ENCODE measurements at regions not wholly inside any gene's neighbourhood (a gene's known extent, or its start where the extent isn't known, plus 50 kb on each side); places are given as distances from the start of the nearest gene placed in this dataset.

GRCh38 chr19:31173991-31174390, 175.2 kb downstream of the TSHZ3 start:
- Mint-ChIP-seq H3K4me3 (no peak overlapping the region), H3K9me3 (ENCODE audit: low read depth) (no peaks in the 10 kb centered on the region), H3K27me3 (peaks cover 4% of the 10 kb centered on the region), H3K27ac (no peak overlapping the region), H3K4me1 (ENCODE audit: low read depth) (no peaks in the 10 kb centered on the region), H3K36me3 (no peaks in the 10 kb centered on the region)

GRCh38 chr19:31171936-31172335, 177.3 kb downstream of the TSHZ3 start:
- H3K27ac Mint-ChIP-seq, result no peak overlapping the region
- peaks cover 3% of the 10 kb centered on the region for H3K4me1 Mint-ChIP-seq (ENCODE audit: low read depth)
- no peaks in the 10 kb centered on the region for H3K36me3 Mint-ChIP-seq
- peaks cover 5% of the 10 kb centered on the region for H3K27me3 Mint-ChIP-seq
- H3K9me3 Mint-ChIP-seq (ENCODE audit: low read depth), result no peaks in the 10 kb centered on the region
- H3K4me3 Mint-ChIP-seq, result no peak overlapping the region

- peaks cover 3% of the 10 kb centered on the region for H3K27me3 Mint-ChIP-seq
- no peak overlapping the region for H3K4me3 Mint-ChIP-seq
- peaks cover 3% of the 10 kb centered on the region for H3K4me1 Mint-ChIP-seq (ENCODE audit: low read depth)
- H3K27ac Mint-ChIP-seq, result no peak overlapping the region
- H3K9me3 Mint-ChIP-seq (ENCODE audit: low read depth), result no peaks in the 10 kb centered on the region
- no peaks in the 10 kb centered on the region for H3K36me3 Mint-ChIP-seq
Measured at GRCh38 chr19:31170046-31170445, 179.2 kb downstream of the TSHZ3 start.

GRCh38 chr19:31168106-31168625, 181.1 kb downstream of the TSHZ3 start:
- Mint-ChIP-seq H3K27me3 (peaks cover 9% of the 10 kb centered on the region), H3K4me1 (ENCODE audit: low read depth) (peaks cover 3% of the 10 kb centered on the region), H3K4me3 (no peak overlapping the region), H3K9me3 (ENCODE audit: low read depth) (no peaks in the 10 kb centered on the region), H3K36me3 (no peaks in the 10 kb centered on the region), H3K27ac (no peak overlapping the region)

- peaks cover 3% of the 10 kb centered on the region for H3K4me1 Mint-ChIP-seq (ENCODE audit: low read depth)
- no peak overlapping the region for H3K4me3 Mint-ChIP-seq
- peaks cover 13% of the 10 kb centered on the region for H3K27me3 Mint-ChIP-seq
- H3K27ac Mint-ChIP-seq, result no peak overlapping the region
- H3K9me3 Mint-ChIP-seq (ENCODE audit: low read depth), result no peaks in the 10 kb centered on the region
- no peaks in the 10 kb centered on the region for H3K36me3 Mint-ChIP-seq
Measured at GRCh38 chr19:31167690-31168089, 181.5 kb downstream of the TSHZ3 start.

- Mint-ChIP-seq H3K27ac (no peak overlapping the region), H3K27me3 (peaks cover 13% of the 10 kb centered on the region), H3K9me3 (ENCODE audit: low read depth) (no peaks in the 10 kb centered on the region), H3K4me3 (no peak overlapping the region), H3K4me1 (ENCODE audit: low read depth) (peaks cover 3% of the 10 kb centered on the region), H3K36me3 (no peaks in the 10 kb centered on the region)
Measured at GRCh38 chr19:31166206-31166605, 183.0 kb downstream of the TSHZ3 start.

- H3K27me3 Mint-ChIP-seq, result peaks cover 13% of the 10 kb centered on the region
- no peak overlapping the region for H3K27ac Mint-ChIP-seq
- no peaks in the 10 kb centered on the region for H3K36me3 Mint-ChIP-seq
- H3K9me3 Mint-ChIP-seq (ENCODE audit: low read depth), result no peaks in the 10 kb centered on the region
- H3K4me3 Mint-ChIP-seq, result no peak overlapping the region
- peaks cover 3% of the 10 kb centered on the region for H3K4me1 Mint-ChIP-seq (ENCODE audit: low read depth)
Measured at GRCh38 chr19:31164791-31165251, 184.4 kb downstream of the TSHZ3 start.

GRCh38 chr19:31160336-31160926, 188.8 kb downstream of the TSHZ3 start:
- H3K36me3 Mint-ChIP-seq, result no peaks in the 10 kb centered on the region
- no peak overlapping the region for H3K27ac Mint-ChIP-seq
- H3K27me3 Mint-ChIP-seq, result peaks cover 11% of the 10 kb centered on the region
- no peaks in the 10 kb centered on the region for H3K4me1 Mint-ChIP-seq (ENCODE audit: low read depth)
- H3K4me3 Mint-ChIP-seq, result no peak overlapping the region
- no peaks in the 10 kb centered on the region for H3K9me3 Mint-ChIP-seq (ENCODE audit: low read depth)

- no peak overlapping the region for H3K4me3 Mint-ChIP-seq
- H3K9me3 Mint-ChIP-seq (ENCODE audit: low read depth), result no peaks in the 10 kb centered on the region
- no peaks in the 10 kb centered on the region for H3K36me3 Mint-ChIP-seq
- no peak overlapping the region for H3K27ac Mint-ChIP-seq
- H3K4me1 Mint-ChIP-seq (ENCODE audit: low read depth), result no peaks in the 10 kb centered on the region
- no peaks in the 10 kb centered on the region for H3K27me3 Mint-ChIP-seq
Measured at GRCh38 chr19:31154021-31154420, 195.2 kb downstream of the TSHZ3 start.

GRCh38 chr19:31152906-31153305, 196.3 kb downstream of the TSHZ3 start:
- Mint-ChIP-seq H3K36me3 (no peaks in the 10 kb centered on the region), H3K9me3 (ENCODE audit: low read depth) (no peaks in the 10 kb centered on the region), H3K4me1 (ENCODE audit: low read depth) (no peaks in the 10 kb centered on the region), H3K4me3 (no peak overlapping the region), H3K27me3 (no peaks in the 10 kb centered on the region), H3K27ac (no peak overlapping the region)

- no peaks in the 10 kb centered on the region for H3K36me3 Mint-ChIP-seq
- no peaks in the 10 kb centered on the region for H3K4me1 Mint-ChIP-seq (ENCODE audit: low read depth)
- H3K4me3 Mint-ChIP-seq, result no peak overlapping the region
- no peak overlapping the region for H3K27ac Mint-ChIP-seq
- no peaks in the 10 kb centered on the region for H3K9me3 Mint-ChIP-seq (ENCODE audit: low read depth)
- no peaks in the 10 kb centered on the region for H3K27me3 Mint-ChIP-seq
Measured at GRCh38 chr19:31149441-31149941, 199.7 kb downstream of the TSHZ3 start.

GRCh38 chr19:31148671-31149070, 200.6 kb downstream of the TSHZ3 start:
- H3K36me3 Mint-ChIP-seq, result no peaks in the 10 kb centered on the region

GRCh38 chr19:31147234-31147633, 202.0 kb downstream of the TSHZ3 start:
- Mint-ChIP-seq H3K27ac (no peak overlapping the region), H3K36me3 (no peaks in the 10 kb centered on the region), H3K9me3 (ENCODE audit: low read depth) (no peaks in the 10 kb centered on the region), H3K4me1 (ENCODE audit: low read depth) (no peaks in the 10 kb centered on the region), H3K27me3 (no peaks in the 10 kb centered on the region), H3K4me3 (no peak overlapping the region)

More at GRCh38 chr19:31148671-31149070, 200.6 kb downstream of the TSHZ3 start:
- no peaks in the 10 kb centered on the region for H3K4me1 Mint-ChIP-seq (ENCODE audit: low read depth)
- H3K27ac Mint-ChIP-seq, result no peak overlapping the region
- H3K4me3 Mint-ChIP-seq, result no peak overlapping the region
- no peaks in the 10 kb centered on the region for H3K9me3 Mint-ChIP-seq (ENCODE audit: low read depth)
- no peaks in the 10 kb centered on the region for H3K27me3 Mint-ChIP-seq

GRCh38 chr19:31146546-31147183, 202.6 kb downstream of the TSHZ3 start:
- H3K36me3 Mint-ChIP-seq, result no peaks in the 10 kb centered on the region
- no peak overlapping the region for H3K4me3 Mint-ChIP-seq
- H3K27me3 Mint-ChIP-seq, result no peaks in the 10 kb centered on the region
- H3K9me3 Mint-ChIP-seq (ENCODE audit: low read depth), result no peaks in the 10 kb centered on the region
- H3K27ac Mint-ChIP-seq, result no peak overlapping the region
- H3K4me1 Mint-ChIP-seq (ENCODE audit: low read depth), result no peaks in the 10 kb centered on the region

- Mint-ChIP-seq H3K9me3 (ENCODE audit: low read depth) (no peaks in the 10 kb centered on the region), H3K36me3 (no peaks in the 10 kb centered on the region), H3K4me3 (no peak overlapping the region), H3K4me1 (ENCODE audit: low read depth) (no peaks in the 10 kb centered on the region), H3K27me3 (no peaks in the 10 kb centered on the region), H3K27ac (no peak overlapping the region)
Measured at GRCh38 chr19:31146015-31146414, 203.2 kb downstream of the TSHZ3 start.

Measured in activated naive CD8-positive, alpha-beta T cell (primary cell).